HG03457 (cell line): ENCODE measurements at regions not wholly inside any gene's neighbourhood (a gene's known extent, or its start where the extent isn't known, plus 50 kb on each side); places are given as distances from the start of the nearest gene placed in this dataset.
"Not testable (repeated sequence)": the region's sequence is repeated elsewhere in the genome, so short reads cannot be mapped to it uniquely, and the experiment has no call there.

ENCODE experiments used
- ATAC-seq: cut with Tn5 transposase; IDR thresholded peaks from one replicate; pipeline ENCODE4 v1.9.1; 2021; ENCODE audit warnings: moderate number of reproducible peaks; ENCODE audit not compliant: unreplicated experiment

DNA sequence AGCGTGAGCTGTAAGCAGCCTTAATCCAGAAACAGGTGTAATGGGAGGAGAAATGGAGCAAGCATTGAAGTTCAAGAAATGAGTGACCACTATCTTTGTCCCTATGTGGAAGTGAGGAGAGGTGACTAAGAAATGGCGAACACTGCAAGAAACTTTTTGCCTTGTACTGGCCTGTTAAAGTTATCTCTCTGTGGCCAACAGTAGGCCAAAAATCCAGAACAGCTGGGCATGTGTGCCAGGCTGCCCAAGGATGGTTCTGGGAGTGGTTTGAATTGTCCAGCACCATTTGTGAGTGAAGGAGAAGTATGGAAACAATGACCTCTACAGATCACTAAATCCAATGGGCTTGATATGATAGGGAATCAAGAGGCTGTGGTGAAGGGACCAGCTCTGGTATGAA, 83.3 kb upstream of the FRMD6 start:
- no peak for ATAC-seq

DNA sequence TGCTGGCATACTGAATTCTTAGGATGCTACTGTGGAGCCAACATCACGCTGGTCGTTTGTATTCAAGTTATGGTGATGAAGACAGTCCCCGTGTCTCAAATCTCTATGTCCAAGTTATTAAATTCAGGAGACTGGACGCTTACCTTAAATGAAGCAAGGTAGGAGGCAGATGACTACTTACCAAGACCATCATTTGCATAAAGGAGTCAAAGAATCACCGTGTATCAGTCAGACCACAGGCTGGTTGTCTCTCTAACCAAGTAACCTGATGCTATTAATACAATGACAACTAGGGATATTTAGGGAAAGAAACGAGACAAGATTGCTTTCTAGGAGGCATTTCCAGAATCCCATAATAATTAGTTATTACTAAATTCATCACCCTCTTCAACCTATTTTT, 78.1 kb upstream of the FRMD6 start:
- ATAC-seq: no peak

DNA sequence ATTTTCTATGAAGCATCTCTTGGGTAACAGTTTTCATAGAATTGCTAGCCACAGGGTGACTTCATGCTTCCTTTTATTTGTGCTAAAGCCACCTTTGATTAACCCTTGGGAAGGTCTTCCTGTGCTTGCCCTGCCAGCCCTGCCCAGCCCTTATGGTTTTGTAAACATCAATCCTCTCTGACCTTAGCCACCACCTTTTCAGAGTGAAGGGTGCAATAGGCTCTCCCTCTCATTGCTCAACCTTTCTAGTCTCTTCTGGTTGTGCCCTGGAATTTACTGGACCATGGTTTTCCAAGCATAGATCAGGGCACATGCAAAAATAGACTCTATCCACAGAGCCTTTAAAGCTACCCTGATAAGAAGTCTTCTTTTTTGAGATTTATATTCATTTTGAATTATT, 77.7 kb upstream of the FRMD6 start:
- ATAC-seq: no peak

DNA sequence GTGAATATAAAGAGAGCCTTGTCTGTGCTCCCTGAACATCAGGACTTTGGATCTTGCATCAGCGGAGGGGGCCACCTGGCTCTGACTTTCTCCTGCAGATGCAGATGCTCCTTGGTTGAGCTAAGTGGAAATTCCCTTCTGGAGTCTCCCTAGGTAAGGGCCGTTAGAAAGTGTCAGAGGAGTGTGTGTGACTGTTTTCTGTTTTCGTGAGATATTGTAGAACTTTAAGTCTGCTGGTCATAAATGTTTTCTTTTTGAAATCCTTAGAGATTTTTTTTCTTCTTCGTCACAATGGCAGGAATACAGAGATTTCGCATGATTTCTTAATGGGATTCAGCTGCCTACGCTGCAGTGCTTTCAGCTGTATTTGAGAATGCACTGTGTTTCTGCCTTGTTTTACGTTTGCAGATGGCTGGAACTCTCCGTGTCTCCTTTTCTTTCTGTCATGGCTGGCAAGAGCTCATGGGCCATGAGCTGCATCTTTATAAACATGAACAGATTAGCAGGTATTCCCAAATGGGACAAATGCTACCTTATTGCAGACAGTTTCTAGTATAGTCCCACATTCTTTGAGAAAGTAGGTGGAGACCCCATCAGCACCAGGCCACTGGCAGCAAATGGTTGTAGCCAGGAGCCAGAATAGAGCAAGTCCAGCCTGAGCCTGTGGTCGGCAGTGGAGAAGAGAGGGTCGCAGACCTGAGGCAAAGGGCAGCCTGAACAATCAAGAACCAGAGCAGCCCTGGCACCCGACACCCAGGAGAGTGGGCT, 76.2 kb upstream of the FRMD6 start:
- ATAC-seq: no peak

DNA sequence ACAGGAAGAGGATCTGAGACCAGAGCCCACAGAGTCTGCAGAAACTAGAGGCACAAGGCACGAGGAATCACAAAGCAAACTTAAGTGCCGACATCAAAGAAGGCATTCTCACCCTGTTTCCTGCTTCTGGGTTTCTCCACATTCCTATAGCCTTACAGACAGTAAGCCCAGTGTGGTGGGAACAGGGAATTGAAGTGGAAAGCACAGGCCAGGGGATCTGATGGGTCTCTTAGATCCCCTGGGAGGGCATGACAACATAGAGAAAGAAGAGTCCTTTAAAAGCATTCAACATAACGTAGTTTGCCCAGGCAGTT, 75.6 kb upstream of the FRMD6 start:
- ATAC-seq: no peak

DNA sequence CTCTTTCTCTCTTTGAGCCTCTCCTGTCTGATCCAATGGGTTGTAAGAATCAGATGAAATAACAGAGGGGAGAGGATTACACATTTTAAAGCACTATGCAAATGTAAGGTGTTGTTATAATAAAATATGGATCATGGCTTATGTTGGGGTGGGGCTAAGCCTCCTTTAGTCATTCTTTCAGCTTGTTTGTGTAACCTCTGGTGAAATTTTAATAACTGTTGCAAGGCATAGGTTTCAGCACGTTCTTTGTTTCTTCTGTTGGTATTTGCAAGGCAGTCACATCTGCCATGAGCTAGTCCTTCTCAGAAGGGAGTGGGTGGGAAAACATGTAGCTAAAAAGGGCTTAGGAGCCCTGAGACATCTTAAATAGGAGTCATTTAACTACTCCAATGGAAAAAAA, 74.8 kb upstream of the FRMD6 start:
- ATAC-seq: no peak

DNA sequence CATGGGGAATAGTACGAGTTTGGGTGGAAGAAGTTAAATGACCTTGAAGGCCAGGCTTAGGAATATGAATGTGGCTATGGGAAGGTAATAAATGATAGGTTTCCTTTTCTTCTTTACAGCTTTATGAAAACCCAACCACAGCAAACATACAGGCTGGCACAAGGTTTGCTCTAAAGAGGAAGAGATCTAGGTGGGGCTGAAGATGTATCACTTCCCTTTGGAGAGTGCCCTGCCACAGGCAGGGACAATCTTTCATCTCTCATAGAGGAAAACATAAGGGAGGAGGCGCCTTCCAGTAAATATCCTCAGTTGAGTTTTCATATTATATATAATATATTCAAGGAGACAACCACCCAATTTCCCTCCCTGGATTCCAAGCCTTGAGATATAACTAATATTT, 72.9 kb upstream of the FRMD6 start:
- ATAC-seq: no peak

DNA sequence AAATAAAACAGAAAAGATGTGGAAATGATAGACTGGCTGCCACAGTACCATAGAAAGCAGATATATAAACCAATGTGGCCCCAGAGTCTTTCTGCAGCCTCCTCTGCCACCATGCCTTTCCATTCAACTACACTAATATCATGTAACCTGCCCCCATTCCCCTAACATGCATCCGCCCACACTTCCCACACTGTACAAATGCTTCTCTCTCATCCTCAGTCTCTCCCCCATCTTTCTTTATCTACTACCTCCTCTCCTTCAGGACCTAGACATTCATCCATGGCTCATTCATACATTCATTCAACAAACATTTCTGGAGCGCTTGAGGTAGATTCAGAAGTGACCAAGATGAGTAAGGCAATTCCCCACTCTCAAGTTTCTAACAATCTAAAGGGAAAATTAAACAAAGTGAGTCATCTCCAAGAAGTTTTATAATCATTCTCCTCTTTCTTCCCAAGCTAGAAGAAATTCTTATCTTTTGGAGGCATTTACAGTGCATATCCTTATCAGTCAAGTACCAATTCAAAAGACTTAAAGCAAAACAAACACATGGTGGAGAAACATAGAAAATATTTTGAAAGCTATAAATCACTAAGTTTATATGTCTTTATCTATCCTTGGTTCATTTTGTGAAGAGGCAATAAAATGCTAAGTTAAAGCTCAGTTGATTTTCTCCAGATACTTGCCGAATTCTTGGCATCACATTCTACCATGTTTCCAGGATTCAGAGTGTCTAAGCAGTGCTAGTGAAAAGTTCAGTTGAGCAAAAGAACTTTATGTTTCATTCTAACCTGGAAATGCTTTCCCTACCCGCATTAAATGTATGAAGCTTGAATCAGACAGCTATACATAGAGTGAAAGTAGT, 70.5 kb upstream of the FRMD6 start:
- no peak for ATAC-seq

DNA sequence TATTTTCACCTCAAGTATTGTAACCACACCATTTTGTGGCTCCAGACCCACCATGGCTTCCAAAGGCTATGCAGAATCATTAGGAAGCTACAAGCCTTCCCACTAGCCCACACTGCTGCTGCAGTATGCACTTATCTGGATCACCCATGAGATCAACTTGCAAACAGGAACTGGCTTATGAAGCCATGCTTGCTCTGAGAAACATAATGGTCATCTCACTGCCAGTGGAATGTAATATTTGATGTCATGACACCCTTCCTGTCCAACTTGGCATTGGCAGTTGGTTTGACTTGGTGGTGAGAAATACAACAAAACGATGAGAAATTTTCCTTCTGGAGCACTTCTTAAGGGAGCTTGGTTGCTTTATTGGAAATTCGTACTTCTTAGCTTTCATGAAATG, 69.3 kb upstream of the FRMD6 start:
- no peak for ATAC-seq

DNA sequence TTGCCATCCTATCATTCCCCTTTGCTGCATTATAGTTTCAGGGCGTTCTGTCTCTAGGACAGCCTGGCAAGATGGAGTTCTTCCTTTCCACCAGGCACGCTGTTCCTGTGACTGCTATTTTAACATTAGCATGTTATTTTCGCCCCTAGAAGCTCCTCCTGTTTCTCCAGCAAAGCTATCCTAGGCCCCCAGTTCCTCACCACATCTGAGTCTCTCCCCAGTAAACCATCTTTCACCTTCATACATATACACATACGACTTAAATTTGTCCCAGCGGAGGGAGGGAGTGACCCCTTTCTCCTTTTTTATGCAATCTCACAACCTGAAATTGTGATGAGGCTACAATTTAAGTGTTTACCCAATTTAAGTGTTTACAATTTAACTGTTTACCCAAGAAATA, 66.7 kb upstream of the FRMD6 start:
- no peak for ATAC-seq

DNA sequence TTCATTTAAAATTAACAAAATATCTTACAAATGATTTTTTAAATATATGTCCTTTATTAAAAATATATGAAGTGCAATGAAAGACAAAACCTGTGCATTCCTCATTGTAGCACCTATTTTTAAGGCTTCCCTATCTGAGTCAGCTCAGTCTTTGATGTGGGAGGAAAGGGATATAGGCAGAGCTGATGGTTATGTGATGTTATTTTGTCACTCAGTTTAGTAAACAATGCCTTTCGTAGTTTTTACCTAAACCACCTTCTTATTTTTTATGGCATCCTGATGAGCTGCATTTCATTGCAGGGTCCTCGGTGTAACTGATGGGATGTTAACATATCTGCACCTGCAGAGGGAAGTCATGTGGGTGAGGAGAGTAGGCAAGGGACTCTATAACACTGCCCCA, 58.9 kb upstream of the FRMD6 start:
- ATAC-seq: no peak

DNA sequence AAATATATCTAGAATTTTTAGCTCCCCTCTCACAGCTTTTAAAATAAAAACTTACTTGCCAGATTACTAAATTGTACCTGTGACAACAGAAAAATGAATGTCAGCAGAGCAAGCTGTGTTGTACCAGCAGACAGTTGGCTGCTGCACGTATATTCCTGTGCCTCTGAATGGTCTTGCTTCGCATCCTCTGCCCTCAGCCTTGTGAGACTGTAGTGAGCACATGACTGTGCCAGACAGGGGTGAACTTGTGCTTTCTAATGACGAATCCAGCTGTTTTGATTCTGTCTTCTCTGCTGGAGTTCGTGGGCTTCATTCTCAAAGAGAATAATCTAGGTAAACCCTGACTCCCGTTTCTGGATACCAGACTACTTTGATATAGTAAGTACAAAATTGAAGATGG, 58.3 kb upstream of the FRMD6 start:
- no peak for ATAC-seq

DNA sequence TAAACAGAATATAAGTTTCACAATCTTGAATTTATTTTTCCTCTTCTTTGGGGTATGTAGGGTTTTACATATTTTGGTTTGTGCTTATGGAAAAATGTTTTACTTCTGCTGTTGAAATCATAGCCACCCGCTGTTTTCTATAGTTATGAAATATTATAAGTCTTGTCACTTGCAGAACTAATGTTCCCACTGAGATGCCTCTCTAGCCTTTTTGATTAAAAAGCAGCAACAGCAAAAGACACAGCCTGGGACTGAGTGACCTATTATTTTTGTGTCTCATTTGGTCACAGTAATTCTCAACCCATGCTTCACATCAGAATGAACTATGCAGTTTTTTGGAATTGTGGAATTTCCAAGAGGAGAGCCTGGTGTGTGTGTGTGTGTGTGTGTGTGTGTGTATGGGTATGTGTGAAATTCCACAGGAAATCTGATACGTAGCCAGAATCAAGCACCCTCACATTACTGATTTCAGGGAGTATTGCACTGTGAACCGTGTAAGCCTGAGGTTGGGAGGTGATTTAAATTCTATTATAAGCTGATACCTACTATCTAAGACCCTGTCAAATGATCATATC, 55.7 kb upstream of the FRMD6 start:
- ATAC-seq: no peak

DNA sequence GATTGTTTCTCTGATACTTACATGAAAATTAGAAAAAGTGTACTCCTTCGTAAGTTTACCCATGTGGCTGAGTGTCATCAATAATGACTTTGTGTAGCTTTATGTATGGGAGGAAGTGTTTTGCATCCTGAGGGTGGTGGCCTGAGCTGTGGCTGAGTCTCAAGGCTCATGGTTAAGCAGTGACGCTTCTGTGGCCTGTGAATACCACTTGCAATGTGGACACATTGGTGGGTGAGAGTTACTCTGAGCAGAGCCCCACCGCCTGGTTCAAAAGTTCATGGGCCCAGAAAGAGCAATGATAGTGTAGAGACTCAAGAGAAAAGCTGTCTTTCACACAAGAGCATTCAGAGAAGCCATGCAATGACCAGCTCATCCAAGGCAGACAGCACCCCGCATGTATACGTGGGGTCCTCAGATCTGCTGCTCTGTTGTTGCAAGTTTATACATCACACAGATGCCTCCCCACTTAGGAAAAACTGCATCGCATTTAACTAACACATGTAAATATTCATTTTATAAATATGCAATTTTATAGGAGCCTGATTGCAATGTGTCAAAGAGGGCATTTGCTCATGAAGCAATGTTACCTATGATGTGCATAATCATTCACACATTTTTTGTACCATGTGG, 55.1 kb upstream of the FRMD6 start:
- no peak for ATAC-seq

DNA sequence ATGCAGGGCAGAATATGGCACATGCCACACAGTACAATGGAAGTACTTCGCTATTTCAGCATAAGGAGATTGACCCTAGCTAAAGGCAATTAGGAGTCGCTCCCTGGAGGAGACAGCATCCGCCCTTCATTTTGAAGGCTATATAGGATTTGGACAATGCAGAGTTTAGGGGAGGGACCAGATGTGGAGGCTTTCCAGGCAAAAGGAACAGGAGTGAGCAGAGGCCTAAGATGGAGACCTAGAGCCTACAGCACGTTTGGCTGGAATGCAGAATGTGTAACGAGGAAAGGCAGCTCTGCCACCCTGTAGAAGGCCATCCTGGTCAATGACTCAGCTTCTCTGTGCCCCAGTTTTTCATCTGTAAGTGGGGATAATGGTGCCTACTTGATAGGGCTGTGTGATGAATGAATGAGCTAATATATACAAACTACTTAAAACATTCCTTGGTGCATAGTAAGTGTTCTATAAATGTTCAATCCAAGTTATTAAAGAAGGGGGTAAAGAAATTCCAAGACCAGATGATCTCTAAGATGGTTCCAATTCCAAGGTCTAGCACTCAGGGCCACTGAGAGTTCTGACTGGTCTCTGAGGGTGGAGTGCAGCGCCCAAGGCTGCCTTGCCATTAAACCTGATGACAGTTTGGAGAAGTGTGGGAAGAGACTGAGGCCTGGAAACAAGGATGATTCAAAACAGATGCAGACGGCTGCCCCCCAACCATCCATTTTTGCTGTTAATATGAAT, 54.3 kb upstream of the FRMD6 start:
- no peak for ATAC-seq

DNA sequence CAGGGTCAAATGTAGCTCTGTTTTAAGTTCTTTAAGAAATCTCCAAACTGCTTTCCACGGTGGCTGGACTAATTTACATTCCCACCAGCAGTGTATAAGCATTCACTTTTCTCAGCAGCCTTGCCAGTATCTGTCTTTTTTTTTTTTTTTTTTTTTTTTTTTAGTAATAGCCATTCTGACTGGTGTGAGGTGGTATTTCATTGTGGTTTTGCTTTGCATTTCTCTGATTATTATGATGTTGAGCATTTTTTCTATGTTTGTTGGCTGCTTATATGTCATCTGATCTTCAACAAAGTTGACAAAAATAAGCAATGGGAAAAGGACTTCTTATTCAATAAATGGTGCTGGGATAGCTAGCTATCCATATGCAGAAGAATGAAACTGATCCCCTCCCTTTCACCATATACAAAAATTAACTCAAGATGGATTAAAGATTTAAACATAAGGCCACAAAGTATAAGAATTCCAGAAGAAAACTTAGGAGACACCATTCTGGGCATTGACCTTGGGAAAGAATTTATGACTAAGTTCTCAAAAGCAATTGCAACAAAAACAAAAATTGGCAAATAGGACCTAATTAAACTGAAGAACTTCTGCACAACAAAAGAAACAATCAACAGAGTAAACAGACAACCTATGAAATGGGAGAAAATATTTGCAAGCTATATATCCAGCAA, 52.6 kb upstream of the FRMD6 start:
- not testable (repeated sequence) for ATAC-seq

DNA sequence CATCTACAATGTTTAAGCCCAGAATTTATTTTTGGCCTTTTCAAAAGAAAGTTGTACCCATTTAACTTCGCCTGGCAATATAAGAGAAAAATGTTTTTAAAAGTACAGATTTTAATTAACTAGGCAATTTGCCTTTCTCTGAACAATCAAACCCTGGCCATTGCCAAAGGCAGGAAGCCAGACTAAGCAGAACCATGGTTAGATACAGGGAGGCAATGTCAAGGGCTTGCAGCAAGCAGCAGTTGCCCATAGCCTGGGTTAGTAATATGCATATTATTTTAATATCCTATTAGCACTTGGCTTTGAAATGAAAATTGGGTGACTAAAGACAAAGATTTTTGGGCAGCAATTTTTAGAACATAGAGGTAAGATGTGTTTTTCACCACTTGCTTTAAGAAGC, 51.1 kb upstream of the FRMD6 start:
- no peak for ATAC-seq
